Kidney (tissue), 13 donors: ENCODE measurements at regions not wholly inside any gene's neighbourhood (a gene's known extent, or its start where the extent isn't known, plus 50 kb on each side); places are given as distances from the start of the nearest gene placed in this dataset.
"Not testable (repeated sequence)": the region's sequence is repeated elsewhere in the genome, so short reads cannot be mapped to it uniquely, and the experiment has no call there.

Experiments used
- DNase-seq, 5 donors: peaks; one replicate each; pipeline ENCODE4 v3.0.0-alpha.2; 2013 to 2020
- FAIRE-seq: peaks from 2 replicates; lab custom pipeline; 2012; peaks lifted over from hg19 to GRCh38; lab: Jason Lieb, UNC
- H3K27ac ChIP-seq, 2 donors: one replicate each; pipeline ENCODE4 v1.7.0; 2013; ENCODE audit warnings: low read depth in 2 of 2, low read length in 2 of 2, inconsistent platforms in 1 of 2
- H3K27me3 ChIP-seq: one replicate; pipeline ENCODE4 v1.7.1; 2013; ENCODE audit warnings: low read length, inconsistent platforms; ENCODE audit not compliant: control insufficient read depth, insufficient read depth
- H3K36me3 ChIP-seq, 3 donors: one replicate each; pipeline versions ENCODE4 v1.7.0 to v1.7.1; 2013; ENCODE audit warnings: low read length in 3 of 3, control low read depth in 1 of 3, inconsistent platforms in 1 of 3; ENCODE audit not compliant: insufficient read depth in 3 of 3, control insufficient read depth in 2 of 3
- H3K4me1 ChIP-seq, 3 donors: one replicate each; pipeline versions ENCODE4 v1.7.0 to v1.7.1; 2013; ENCODE audit warnings: low read length in 3 of 3, inconsistent platforms in 1 of 3, low read depth in 1 of 3; ENCODE audit not compliant: control insufficient read depth in 2 of 3, insufficient read depth in 2 of 3
- H3K4me3 ChIP-seq, 3 donors: one replicate each; pipeline versions ENCODE4 v1.7.0 to v1.8.1; 2013; ENCODE audit warnings: low read length in 3 of 3, control low read depth in 1 of 3, inconsistent platforms in 1 of 3
- H3K9ac ChIP-seq, 3 donors: one replicate each; pipeline versions ENCODE4 v1.7.0 to v1.7.1; 2013; ENCODE audit warnings: low read length in 3 of 3, control low read depth in 1 of 3, inconsistent platforms in 1 of 3
- H3K9me3 ChIP-seq, 3 donors: one replicate each; pipeline versions ENCODE4 v1.7.0 to v1.7.1; 2013; ENCODE audit warnings: low read length in 3 of 3, control low read depth in 1 of 3, inconsistent platforms in 1 of 3; ENCODE audit not compliant: control insufficient read depth in 2 of 3, insufficient read depth in 1 of 3
- CTCF ChIP-seq: IDR thresholded peaks from 3 replicates; pipeline ENCODE4 v1.5.1; 2012; ENCODE audit warnings: mild to moderate bottlenecking, moderate library complexity, borderline replicate concordance; ENCODE audit not compliant: insufficient read depth; ENCODE audit errors: extremely low read depth
- intact Hi-C: fragments of 100-400 bp; cut with DNase I; formaldehyde crosslinking; loops from one replicate; pipeline ENCODE4 v1.11.1; 2022
- donor health status: control.
- donor health status: control.
- donor health status: control.
- donor health status: control.
- donor health status: control.
- donor health status: DM: yes; HTN: yes; CAD: no.
- donor health status: Normal renal cell carcinoma (clear cell type).

- FAIRE-seq (no peak), DNase-seq (peak in 1 of 5 donors; percentile 51)
- TF ChIP-seq CTCF: no peak
- Histone ChIP-seq H3K27me3 (no peaks in the 10 kb centered on the region), H3K4me3 (no peak overlapping the region), H3K27ac (no peak overlapping the region), H3K4me1 (no peaks in the 10 kb centered on the region), H3K9ac (no peak overlapping the region), H3K36me3 (no peaks in the 10 kb centered on the region), H3K9me3 (no peaks in the 10 kb centered on the region)
- intact Hi-C loops: no loop called here
Observed at GRCh38 chr2:238719641-238720040, 128.2 kb upstream of the TWIST2 start.

GRCh38 chr2:238720232-238720672, 127.6 kb upstream of the TWIST2 start:
- Histone ChIP-seq H3K9ac (no peak overlapping the region), H3K27ac (no peak overlapping the region), H3K27me3 (no peaks in the 10 kb centered on the region), H3K9me3 (no peaks in the 10 kb centered on the region), H3K4me1 (no peaks in the 10 kb centered on the region), H3K4me3 (no peak overlapping the region), H3K36me3 (no peaks in the 10 kb centered on the region)
- DNase-seq: peak in 2 of 5 donors; percentile 18 to 54
- intact Hi-C loops: no loop called here
- TF ChIP-seq CTCF: peak; percentile 37
- no peak for FAIRE-seq

- TF ChIP-seq CTCF: no peak
- Histone ChIP-seq H3K4me3 (no peak overlapping the region), H3K36me3 (no peaks in the 10 kb centered on the region), H3K9ac (no peak overlapping the region), H3K27me3 (no peaks in the 10 kb centered on the region), H3K27ac (no peak overlapping the region), H3K9me3 (peaks cover 0 to 3% (median 0%) of the 10 kb centered on the region in 3 donors), H3K4me1 (no peaks in the 10 kb centered on the region)
- FAIRE-seq: no peak
- intact Hi-C loops: no loop called here
- DNase-seq: no peak
Observed at GRCh38 chr2:238722181-238722580, 125.7 kb upstream of the TWIST2 start.

- Histone ChIP-seq H3K9ac (no peak overlapping the region), H3K9me3 (peaks cover 0 to 3% (median 0%) of the 10 kb centered on the region in 3 donors), H3K27ac (no peak overlapping the region), H3K36me3 (no peaks in the 10 kb centered on the region), H3K4me1 (no peaks in the 10 kb centered on the region), H3K27me3 (no peaks in the 10 kb centered on the region), H3K4me3 (no peak overlapping the region)
- DNase-seq: no peak
- intact Hi-C loops: no loop called here
- FAIRE-seq: no peak
- TF ChIP-seq CTCF: no peak
Observed at GRCh38 chr2:238722883-238723282, 125.0 kb upstream of the TWIST2 start.

GRCh38 chr2:238723740-238724320, 124.1 kb upstream of the TWIST2 start:
- H3K4me3 ChIP-seq, H3K4me1 ChIP-seq, FAIRE-seq, H3K27me3 ChIP-seq, DNase-seq, H3K36me3 ChIP-seq, H3K9me3 ChIP-seq, H3K27ac ChIP-seq, H3K9ac ChIP-seq, intact Hi-C loops: not testable (repeated sequence)
